Superior temporal gyrus (tissue), 1 donor: ENCODE measurements at regions not wholly inside any gene's neighbourhood (a gene's known extent, or its start where the extent isn't known, plus 50 kb on each side); places are given as distances from the start of the nearest gene placed in this dataset.

Experiments
- DNase-seq: peaks from one replicate; pipeline ENCODE4 v3.0.0-alpha.2; 2016; ENCODE audit errors: extremely low spot score

DNA sequence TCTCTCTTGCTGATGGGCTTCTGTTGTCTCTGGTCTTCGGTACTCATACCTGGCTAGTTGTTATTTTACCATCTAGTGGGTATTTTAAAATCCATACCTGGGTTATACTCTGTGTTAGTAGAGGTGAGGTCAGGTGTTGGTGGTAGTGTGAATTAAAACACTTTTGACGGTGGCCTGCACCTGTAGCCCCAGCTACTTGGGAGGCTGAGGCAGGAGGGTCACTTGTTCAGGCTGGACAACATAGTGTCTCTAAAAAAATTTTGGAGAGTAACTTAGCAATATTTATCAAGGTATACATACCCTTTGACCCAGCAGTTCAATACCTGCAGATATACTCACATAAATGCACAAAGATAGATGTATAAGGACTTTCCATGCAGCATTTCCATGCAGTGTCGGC, 55.4 kb downstream of the GSX1 start:
- DNase-seq: no peak

DNA sequence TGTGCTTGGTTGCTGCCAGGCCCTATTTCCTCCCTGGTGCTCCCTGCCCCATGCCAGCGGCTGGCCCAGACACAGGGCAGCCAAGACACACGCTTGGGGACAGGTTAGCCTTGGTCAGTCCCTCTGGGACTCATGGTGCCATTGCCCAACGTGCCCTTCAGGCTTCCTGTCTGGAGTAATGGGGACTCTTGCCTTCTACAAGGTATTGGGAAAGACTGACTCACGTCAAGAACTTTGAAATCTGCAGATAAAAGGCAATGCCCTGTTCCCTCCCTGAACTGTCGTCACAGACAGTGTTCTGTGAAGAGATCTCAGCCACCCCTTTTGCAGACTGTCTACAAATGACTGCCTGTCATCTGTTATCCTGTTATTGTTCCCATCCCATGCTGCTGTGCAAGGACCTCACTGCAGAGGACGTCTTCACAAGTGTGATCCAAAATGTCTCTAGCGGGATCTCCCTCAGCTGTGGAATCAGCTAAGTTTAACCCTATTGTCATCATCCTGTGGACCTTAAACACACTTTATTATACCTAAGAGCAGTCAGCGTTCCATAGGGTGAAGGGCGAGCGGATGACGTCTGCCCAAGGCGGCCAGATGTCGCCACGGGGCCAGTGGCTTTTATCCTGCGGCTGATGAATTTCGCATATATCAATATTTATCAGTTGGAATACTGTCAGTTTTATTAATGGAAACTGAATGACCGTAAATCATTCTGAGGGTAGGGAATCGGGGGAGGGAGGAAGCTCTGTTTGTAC, 59.0 kb downstream of the GSX1 start:
- DNase-seq: no peak

DNA sequence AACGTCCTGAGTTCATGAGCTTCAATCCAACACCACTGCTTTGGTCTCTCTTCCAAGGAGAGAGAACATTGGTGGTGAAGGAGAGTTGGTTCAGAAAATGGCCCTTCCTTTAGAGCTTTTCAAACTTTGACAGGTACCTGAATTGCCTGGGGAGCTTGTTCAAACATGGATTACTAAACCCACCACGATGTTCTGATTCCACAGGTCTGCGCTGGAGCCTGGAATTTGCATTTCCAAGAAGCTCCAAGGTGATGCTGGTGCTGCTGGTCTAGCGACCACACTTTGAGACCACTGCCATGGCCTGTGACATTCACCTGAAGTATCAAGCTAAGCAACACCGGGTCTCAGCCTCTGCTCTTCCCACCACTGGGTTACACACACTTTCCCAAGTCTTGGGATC, 60.2 kb downstream of the GSX1 start:
- DNase-seq: no peak

DNA sequence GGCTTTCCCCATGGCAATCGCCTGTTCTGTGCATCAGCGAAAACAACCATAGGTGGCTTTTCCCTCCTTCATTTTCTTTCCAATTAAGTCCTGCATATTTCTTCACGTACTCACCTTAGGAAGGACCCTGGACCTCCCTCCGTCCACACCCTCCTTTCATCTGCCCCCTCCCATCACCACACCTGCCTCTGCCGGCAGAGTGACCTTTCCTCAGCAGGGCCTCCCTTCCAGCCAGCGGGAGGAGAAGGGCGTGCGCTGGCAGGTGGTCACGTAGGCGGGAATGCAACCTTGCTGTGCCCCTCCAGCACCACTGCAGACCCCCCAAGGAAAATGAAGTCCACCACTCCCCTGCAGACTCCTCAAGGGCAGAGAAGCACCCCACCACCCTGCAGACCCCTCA, 61.1 kb downstream of the GSX1 start:
- DNase-seq: no peak

DNA sequence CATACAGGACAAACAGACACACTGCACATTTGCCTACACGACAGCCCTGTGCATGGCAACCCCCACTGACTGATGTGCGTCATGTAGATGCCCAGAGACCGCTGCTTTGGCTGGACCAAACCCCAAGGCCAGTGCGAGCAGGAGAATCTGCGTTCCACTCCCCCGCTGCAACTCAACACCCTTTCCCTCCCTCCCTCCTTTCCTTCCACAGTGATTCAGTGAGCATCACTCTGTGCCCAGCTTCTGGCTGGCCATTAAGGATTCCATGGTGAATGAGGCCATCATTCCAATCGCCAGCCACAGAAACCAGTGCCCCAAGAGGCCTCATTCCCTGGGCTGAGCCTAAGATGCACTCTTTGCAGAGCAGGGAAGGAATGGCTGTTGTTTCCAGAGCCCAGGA, 61.6 kb downstream of the GSX1 start:
- no peak for DNase-seq

DNA sequence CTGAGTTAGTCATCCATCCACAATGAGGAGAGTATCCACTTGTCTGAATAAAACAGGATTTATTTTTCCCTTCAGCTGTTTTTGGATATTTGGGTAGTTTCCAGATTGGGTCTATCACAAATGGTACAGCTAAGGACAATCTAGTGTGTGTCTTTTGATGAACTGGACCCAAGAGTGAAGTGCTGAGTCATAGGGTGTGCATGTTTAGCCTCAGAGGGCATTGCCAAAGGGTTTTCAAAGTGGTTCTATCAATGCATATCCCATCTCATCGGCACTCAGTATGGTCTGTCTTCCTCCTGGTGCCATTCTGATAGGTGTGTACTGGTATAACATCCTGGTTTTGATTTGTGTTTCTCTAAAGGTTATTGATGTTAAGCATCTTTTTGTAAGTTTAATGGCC, 62.3 kb downstream of the GSX1 start:
- DNase-seq: no peak

DNA sequence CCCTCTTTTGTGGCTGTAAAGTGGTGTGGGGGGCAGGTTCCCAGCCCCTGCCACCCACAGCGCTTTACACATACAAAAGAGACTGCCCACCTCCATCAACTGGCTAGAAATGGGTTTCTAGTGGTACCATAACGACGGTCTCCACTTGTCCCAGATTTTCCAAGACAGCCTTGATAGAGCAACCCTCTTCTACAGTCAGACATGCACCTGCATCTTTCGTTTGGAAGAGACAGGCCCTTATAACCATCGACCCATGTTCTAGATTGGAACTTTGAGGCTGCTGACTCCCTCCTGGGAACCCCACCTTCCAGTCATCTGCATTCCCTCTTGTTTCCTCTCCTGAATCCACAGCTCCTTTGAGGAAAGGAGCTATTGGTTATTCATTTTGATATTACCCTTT, 63.1 kb downstream of the GSX1 start:
- no peak for DNase-seq

DNA sequence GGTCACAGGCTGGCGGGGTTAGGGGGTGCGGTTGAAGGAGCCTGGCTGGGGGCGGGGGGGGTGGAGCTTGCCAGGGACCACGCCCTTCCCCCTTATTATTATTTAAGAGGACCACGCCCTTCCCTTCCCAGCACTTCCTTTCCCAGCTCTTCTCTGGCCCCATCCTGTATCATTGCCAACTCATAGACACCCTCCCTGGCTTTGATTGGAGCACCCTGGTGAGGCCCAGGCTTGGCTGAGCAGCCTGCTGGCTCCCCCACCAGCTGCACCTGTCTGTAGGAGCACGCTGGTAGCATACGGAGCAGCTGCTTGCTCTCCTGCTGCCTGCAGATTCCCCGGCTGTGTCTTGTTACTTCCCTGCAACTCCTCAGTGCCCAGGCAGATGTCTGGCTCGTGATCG, 62.5 kb upstream of the PDX1 start:
- DNase-seq: no peak

DNA sequence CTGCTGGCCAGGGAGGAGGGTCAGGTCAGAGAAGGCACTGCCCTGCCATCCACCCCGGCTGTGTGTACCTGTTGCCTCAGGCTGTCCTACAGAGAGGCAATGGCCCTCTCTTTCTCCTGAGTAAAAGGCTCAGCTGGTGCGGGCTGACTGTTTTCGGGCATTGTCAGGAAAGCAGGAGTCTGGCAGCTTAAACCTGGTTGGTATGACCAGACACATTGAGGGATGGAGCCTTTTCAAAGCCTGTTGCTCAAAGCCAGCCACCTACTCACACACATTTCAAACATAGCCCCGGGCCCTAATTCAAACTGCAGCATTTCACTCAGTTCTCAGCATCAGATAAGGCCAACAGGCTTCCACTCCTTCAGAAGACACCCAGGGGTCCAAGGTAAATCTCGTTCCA, 61.8 kb upstream of the PDX1 start:
- no peak for DNase-seq

DNA sequence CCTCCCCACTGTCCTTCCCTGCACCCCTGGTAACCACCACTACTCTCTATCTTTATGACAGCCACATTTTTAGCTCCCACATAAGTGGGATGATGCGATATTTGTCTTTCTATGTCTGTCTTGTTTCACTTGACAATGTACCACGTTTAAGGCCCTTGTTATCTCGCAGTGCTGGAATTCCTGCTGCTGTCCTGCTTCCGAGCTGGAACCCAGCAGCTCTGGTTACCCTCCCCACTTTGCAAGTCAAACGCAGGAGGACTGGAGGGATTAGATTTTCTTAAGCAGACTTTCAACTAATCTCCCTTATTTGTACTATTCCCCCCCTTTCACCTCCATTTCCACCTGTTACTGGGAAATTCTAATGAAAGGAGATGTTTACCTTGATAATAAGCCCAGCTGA, 59.1 kb upstream of the PDX1 start:
- no peak for DNase-seq

DNA sequence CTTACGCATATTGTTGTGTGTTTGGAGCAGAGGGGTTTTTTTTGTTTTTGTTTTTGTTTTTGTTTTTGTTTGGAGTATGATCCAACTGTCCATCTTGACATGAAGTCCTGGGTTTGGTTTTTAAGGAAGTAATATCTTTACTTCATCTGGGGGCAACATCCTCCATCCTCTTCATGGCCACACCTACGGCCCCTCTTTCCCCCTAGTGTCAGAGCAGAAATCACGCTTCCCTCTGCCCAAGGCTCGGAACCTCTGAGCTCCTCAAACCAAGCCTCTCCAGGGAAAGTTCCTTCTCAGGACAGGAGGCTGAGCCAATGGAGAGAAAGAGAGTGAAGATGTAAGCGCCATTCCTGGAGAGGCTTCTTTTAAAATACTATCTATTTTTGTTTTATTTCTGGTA, 58.6 kb upstream of the PDX1 start:
- DNase-seq: no peak

DNA sequence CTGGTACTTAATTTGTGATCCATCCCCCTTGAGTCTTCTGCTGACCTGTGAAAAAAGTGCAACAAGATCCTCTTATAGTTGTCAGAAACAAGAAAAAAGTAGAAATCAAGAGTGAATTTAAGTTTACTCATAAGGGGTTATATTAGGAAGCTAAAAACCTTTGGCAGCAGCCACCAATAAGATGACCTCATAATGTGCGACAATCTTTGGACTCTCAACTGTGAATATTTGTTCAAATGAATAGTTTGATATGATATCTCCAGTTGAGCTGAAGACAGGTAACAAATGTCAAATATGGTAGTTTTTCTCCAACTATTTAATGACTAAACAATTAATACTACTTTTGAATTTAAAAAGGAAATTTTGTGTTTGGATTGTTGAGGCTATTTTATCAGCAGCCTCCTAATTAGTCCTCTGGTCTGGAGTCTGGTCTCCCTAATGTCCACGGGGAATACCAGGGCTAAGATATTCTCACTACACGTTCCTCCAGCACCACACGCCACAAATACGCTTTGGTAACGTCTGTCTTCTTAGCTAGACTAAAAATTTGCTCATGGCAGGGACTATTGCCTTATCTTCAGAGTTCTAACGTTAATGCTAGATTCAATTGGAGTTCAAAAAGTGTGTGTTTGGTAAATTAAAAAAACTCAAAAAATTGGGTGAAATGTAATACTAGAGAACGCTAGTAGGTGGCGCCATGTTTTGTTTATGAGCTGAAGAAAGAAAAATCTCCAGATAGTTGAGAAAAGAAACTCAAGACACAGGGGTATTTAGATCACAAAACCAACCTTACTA, 51.0 kb upstream of the PDX1 start:
- peak; percentile 10 for DNase-seq

DNA sequence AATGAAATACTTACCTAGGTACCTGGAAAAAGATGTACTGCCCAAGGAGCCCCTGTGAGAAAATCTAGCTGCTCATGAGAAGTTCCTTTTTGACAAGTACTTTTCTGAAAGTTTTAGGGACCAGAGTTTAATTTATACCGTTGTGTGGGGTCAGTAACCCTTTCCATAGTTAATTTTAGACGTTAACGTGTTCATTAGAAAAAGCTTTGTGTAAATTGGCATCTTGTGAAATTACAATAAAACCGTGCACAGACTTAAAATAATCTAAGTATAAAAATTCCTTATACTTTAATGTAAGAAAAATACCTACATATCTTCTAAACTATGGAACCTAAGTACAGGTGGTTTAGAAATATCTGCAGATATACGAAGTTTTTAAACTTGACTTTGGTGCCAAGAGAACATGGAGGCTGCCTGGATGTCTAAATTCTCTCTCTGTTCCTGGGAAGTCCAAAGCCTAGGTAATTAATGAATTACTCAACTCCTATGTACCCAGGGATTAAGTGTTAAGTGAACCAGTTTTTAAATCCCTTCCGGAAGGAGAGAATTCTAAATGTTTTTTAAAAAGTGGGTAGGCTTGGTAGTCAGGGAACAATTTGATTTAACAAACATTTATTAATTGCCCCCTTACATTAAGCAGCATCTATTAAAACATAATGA, 50.2 kb upstream of the PDX1 start:
- DNase-seq: no peak
